CD4-positive, alpha-beta T cell treated with Interleukin-10 for 1 hour (primary cell): ENCODE measurements at regions not wholly inside any gene's neighbourhood (a gene's known extent, or its start where the extent isn't known, plus 50 kb on each side); places are given as distances from the start of the nearest gene placed in this dataset.

Experiments used
- DNase-seq: peaks from one replicate; pipeline ENCODE4 v3.0.0-alpha.2; 2020

- no peak for DNase-seq
Observed at GRCh38 chr2:236656166-236656565, 86.5 kb downstream of the ACKR3 start.

DNA sequence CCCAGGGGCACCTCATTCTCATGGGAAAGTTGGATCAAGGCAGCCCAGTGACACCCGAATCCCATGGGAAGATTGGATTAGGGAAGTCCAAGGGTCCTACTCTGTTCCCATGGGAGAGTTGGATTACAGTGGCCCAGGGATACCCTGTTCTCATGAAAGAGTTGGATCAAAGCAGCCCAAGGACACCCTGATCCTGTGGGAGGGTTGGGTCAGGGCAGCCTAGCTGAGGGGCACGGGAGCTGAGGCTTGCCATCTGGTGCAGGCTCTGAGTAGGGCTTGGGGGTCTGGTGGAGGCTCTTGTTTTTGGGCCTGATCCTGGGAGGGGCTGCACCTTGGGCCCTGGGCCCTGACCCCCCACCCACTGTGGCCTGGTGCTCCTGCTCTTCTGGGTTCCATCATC lies 87.1 kb downstream of the ACKR3 start:
- DNase-seq = no peak

- DNase-seq = no peak
Observed at GRCh38 chr2:236657215-236657614, 87.6 kb downstream of the ACKR3 start.

DNA sequence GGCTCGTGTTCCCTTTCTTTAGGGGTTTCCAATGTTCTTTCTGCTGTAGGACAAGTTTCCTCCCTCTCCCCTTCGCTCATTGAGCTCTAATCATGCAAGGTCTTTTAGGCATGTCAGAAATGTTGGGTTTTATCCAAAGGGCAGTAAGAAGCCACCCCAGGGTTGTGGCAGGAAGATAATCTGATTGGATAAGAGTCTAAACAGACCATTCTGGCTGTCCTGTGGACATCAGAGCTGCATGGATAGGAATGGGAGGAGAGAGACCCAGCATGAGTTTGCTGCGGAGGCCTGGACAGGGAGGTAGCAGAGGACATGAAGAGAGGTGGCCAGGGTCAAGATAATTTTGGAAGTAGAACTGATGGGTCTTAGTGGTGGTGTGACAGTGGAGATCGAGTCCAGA lies 88.2 kb downstream of the ACKR3 start:
- DNase-seq = no peak

DNA sequence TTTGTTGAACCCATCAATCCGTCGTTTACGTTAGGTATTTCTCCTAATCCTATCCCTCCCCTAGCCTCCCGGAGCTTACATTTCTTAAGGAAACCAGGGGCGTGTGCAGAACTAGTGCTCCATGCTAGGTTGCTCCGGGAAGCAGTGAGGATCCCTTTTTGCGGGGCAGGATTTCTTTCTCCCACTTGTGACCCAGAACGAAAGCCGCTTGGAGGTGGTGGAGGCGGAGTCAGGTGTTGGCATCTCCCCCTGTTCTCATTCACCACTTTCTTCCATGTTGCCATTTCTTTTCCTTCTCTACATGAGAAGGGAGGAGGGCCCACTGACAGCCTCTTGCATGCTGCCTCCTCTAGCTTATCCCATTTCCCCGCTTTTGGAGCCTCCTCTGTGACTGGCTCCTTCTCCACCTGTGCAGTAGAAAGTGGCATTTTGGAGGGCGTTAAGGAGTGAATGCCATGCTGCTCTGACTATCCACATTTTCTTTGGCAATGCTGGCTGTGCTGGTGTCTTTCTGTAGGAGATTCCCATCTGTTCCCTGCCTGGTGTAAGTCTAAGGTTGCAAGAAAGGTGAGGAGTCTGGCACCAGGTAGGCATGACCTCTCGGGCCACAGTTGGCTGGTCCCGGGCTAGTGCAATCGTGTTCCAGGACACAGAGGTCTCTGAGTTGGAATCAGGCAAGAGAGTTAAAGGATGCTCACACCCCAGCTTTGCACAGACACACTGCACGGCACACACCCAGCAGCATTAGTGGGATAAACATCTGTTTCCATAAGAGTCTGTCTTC lies 89.5 kb downstream of the ACKR3 start:
- DNase-seq = no peak

GRCh38 chr2:236659758-236660150 lies 90.1 kb downstream of the ACKR3 start:
- DNase-seq = no peak

DNA sequence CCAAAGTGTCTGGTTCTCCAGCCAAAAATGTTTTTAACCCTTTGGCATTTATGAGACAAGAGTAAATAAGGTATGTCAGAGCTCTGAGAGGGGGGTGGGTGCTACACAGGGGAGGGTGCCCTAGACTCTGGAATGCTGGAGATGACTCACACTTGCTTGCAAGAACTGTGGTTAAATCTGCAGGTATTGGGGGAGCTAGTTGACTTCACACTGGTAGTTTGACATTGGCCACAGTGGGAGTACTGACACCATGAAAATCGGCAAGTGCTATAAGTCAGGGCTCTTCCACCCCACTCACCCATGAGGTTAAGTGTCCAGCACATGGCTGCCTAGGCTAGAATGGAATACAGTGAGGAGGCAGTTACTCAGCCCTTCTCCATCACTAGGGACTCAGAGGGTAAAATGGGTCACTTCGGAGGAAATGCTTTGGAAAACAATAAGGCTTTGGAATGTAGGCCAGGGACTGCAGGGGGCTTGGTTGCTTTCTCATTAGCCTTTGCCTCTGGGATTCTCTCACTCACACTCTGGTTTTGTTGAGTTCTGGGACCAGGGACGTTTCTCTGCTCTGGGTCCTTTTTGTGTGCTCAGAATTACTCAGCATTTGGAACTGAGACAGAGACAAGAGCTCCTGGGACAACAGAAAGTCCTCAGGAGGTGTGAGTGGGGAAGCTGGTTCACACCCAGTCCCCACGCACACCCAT lies 91.6 kb downstream of the ACKR3 start:
- no peak for DNase-seq

DNA sequence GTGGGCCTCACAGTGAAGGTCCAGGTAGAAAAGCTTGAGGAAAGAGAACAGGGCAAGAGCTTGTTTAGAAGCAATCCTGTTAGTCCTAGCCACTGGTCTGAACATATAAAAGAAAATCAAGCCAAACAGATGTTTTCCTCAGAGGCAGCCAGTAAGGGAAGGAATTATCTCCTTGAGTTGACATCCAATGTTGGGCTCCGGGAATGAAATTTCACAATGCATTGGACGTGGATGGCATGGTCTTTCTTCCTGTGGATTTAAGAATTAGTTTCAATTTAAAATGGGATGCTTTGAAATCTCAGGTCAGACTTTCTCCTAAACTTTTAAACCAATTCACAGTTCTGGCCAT lies 92.1 kb downstream of the ACKR3 start:
- DNase-seq = no peak

DNA sequence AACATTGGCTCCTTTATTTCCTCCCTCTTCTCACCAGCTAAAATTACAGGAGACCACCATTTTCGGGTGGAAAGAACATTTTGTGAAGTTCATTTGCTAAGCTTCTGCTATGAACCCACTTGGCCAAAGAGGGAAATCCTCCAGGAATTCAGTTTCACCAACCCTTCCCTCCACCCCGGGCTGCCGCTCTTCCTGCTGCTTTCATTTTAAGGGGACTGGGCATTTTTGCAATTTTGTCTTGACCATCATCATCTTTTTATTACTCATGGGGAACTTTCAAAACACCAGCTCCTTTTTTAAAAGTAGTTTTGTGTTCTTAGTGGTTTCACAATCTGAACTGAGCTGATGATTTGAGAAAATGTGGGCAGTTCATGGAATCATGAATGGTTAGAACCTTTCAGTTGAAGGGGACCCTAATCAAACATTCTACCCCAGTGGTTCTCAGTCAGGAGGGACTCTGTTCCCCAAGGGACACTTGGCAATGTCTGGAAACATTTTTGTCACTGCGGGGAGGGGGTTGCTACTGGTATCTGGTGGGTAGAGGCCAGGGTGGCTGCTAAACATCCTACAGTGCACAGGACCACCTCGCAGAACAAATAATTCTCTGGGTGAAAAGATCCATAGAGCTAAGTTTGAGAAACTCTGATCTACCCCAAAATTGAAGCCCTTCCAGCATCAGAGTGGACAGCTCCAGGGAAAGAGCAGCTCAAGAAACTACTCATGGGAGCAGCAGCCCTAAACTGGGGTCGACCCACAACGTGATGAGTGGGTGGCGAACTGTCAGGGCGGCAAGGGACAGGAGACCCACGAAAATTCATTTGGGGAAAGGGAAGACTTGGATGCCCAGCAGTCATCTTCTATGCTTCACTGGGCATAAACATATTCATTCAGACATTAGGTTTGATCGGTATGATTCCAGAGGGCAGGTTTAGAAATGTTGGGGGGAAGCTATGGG lies 92.9 kb downstream of the ACKR3 start:
- DNase-seq = no peak

GRCh38 chr2:236663287-236664101 lies 93.9 kb downstream of the ACKR3 start:
- DNase-seq = no peak

GRCh38 chr2:236664136-236664535 lies 94.5 kb downstream of the ACKR3 start:
- DNase-seq = no peak

- no peak for DNase-seq
Observed at GRCh38 chr2:236665101-236665500, 95.5 kb downstream of the ACKR3 start.

DNA sequence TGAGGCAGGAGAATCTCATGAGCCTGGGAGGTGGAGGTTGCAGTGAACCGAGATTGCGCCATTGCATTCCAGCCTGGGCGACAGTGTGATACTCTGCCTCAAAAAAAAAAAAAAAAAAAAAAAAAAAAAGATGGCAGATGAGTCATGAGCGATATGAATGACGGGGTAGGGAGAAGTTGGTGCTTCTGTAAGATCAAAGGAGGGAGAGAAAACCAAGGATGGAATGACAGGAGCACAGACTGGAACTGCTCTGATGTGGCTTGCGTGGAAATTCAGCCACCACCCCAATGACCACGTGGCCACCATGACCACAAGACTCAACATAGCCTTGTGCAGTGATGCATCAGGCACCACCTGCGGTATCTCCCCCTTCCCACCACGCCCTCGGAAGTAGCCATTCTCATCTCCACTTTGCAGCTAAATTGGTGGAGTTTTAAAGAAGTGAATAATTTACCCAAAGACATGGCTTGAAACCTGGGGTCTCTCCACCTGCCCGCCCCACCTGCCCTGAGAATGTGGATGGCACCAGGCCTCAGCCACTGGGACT lies 96.0 kb downstream of the ACKR3 start:
- no peak for DNase-seq

GRCh38 chr2:236666646-236667204 lies 97.1 kb downstream of the ACKR3 start:
- DNase-seq = no peak

DNA sequence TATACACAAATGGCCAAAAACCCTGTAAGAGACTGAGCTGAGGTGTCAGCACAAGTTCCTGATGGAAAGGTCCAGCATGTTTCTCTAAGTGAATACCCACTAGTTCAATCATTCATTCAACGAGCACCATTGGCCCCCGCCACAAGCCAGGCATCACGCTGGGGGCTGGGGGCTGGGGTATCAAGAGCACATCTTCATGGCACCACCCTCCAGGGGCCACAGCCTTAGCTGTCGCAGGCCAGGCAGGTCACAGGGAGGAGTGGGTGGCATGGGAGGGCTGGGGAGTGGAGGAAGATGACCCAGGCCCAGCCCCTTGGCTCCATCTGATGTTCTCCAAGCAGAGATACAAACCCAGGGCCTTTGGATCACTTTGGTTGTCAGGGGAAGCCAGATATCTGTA lies 97.9 kb downstream of the ACKR3 start:
- DNase-seq = no peak

- DNase-seq = no peak
Observed at GRCh38 chr2:236668531-236668969, 98.9 kb downstream of the ACKR3 start.

- DNase-seq = no peak
Observed at GRCh38 chr2:236670235-236670620, 100.6 kb downstream of the ACKR3 start.

DNA sequence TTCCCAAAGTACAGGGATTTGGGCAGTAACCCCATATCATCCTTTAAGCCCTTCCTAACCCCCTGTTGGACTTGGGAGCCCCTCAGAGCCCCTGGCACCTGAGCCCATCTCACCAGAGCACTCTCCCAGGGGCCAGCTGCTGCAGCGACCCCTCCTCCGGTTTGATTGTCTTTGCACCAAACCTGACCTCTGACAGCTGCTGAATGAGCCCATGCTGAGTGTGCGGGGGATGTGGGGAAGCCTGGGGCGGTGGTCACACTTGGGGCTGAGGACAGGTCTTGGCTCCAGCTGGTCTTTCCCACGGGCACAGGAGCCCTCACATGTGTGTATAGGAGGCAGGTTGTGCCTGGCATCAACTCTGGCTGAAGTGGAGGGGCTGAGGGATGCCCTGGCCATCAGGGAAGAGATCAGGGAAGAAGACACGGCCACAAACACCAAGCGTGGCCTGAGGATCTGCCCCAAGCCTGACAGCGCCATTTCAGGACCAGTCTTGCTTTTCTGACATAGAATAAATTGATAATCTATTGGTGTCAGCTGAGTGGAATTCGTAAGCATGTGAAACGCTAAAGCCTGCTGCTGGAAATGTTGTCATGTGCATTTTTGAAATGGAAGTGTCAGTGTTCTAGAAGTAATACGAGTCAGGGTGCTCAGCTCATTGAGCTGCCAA lies 102.4 kb downstream of the ACKR3 start:
- DNase-seq = no peak

GRCh38 chr2:236672606-236673005 lies 103.0 kb downstream of the ACKR3 start:
- DNase-seq = no peak

DNA sequence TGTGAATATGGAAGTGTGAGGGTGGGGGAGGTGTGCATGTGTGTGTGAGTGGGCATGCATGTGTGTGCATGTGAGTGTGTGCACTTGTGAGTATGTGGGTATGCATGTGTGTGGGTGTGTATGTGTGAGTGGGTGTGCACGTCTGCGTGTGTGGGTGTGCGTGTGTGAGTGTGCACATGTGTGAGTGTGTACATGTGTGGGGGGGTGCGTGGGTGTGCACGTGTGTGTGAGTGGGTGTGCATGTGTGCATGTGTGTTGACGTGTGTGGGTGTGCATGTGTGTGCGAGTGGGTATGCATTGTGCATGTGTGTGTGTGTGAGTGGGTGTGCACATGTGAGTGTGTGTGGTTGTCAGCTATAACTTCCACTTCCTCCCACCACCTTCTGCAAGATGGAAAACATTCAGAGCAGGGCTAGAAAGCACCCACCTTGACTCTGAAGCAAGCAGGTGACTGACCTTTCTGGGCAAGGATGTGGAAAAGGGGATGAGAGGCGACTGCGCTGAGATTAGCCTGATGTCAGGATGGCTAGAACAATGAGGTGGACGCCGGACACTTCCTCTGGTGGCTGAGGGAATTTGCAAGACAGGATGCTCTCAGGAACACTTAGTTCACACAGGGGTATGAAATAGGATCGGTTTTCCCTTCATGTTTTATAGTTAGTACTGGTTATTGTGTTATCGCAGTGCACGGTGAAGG lies 103.6 kb downstream of the ACKR3 start:
- DNase-seq = no peak

- DNase-seq = no peak
Observed at GRCh38 chr2:236673823-236674185, 104.2 kb downstream of the ACKR3 start.
